Dendritic cell treated with granulocyte-macrophage colony-stimulating factor and Interleukin-4, amounts not matched to agents 40 ng/mL and 50 ng/mL, for 4 days (primary cell): ENCODE measurements at regions not wholly inside any gene's neighbourhood (a gene's known extent, or its start where the extent isn't known, plus 50 kb on each side); places are given as distances from the start of the nearest gene placed in this dataset.

Experiments
- H3K27ac Mint-ChIP-seq: one replicate; pipeline ENCODE4 v1.8.0; 2022; ENCODE audit warnings: mild to moderate bottlenecking, mixed read lengths
- H3K27me3 Mint-ChIP-seq: one replicate; pipeline ENCODE4 v1.8.0; 2022; ENCODE audit warnings: mild to moderate bottlenecking, mixed read lengths
- H3K36me3 Mint-ChIP-seq: one replicate; pipeline ENCODE4 v1.8.0; 2022; ENCODE audit warnings: low read depth, mixed read lengths
- H3K4me1 Mint-ChIP-seq: one replicate; pipeline ENCODE4 v1.8.0; 2022; ENCODE audit warnings: low read depth, mixed read lengths
- H3K4me3 Mint-ChIP-seq: one replicate; pipeline ENCODE4 v1.8.0; 2022; ENCODE audit warnings: mild to moderate bottlenecking, moderate library complexity, mixed read lengths
- H3K9me3 Mint-ChIP-seq: one replicate; pipeline ENCODE4 v1.8.0; 2022; ENCODE audit warnings: mixed read lengths
- intact Hi-C: fragments of 100-400 bp; cut with micrococcal nuclease; formaldehyde crosslinking; loops from one replicate; pipeline ENCODE4 v1.15.0; 2022

- intact Hi-C loops = no loop called here
- H3K27ac Mint-ChIP-seq = no peak overlapping the region
These were observed 158.3 kb downstream of the ENGASE start for GRCh38 chr17:79232957-79233356.

GRCh38 chr17:79231766-79232287 lies 157.2 kb downstream of the ENGASE start:
- Mint-ChIP-seq H3K9me3 (no peaks in the 10 kb centered on the region), H3K36me3 (no peaks in the 10 kb centered on the region), H3K4me1 (peaks cover 4% of the 10 kb centered on the region), H3K27ac (no peak overlapping the region), H3K4me3 (no peak overlapping the region), H3K27me3 (peaks cover 2% of the 10 kb centered on the region)
- intact Hi-C loops = no loop called here

More at GRCh38 chr17:79232957-79233356, 158.3 kb downstream of the ENGASE start:
- peaks cover 2% of the 10 kb centered on the region for H3K27me3 Mint-ChIP-seq
- H3K36me3 Mint-ChIP-seq = no peaks in the 10 kb centered on the region
- no peaks in the 10 kb centered on the region for H3K9me3 Mint-ChIP-seq
- H3K4me1 Mint-ChIP-seq = peaks cover 7% of the 10 kb centered on the region
- no peak overlapping the region for H3K4me3 Mint-ChIP-seq

- intact Hi-C loops = no loop called here
- peaks cover 2% of the 10 kb centered on the region for H3K27me3 Mint-ChIP-seq
- H3K4me1 Mint-ChIP-seq = no peaks in the 10 kb centered on the region
- H3K27ac Mint-ChIP-seq = no peak overlapping the region
- H3K9me3 Mint-ChIP-seq = no peaks in the 10 kb centered on the region
- no peak overlapping the region for H3K4me3 Mint-ChIP-seq
- no peaks in the 10 kb centered on the region for H3K36me3 Mint-ChIP-seq
These were observed 156.0 kb downstream of the ENGASE start for GRCh38 chr17:79230576-79230975.

- Mint-ChIP-seq H3K9me3 (no peaks in the 10 kb centered on the region), H3K27ac (no peak overlapping the region), H3K36me3 (no peaks in the 10 kb centered on the region), H3K4me3 (no peak overlapping the region), H3K27me3 (peaks cover 26% of the 10 kb centered on the region), H3K4me1 (no peaks in the 10 kb centered on the region)
- intact Hi-C loops = no loop called here
These were observed 151.4 kb downstream of the ENGASE start for GRCh38 chr17:79226037-79226436.

DNA sequence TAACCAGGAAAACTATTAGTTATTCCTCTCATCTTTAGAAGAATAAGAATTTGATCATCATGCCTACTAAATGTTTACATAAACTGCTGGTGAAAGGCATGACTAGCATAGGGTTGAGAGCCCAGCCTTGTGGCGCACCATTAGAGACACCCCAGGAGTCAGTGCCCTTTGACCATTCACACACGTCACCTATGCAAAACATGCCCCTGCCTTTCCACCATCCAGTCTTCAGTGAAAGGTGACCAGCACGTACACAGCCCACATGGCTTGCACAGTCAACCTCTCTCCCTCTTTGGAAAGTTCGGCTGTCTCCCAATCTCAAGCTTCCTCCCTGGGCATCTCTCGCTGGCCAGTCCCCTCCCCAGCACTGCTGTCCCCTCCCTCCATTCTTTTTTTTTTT lies 150.3 kb downstream of the ENGASE start:
- no peak overlapping the region for H3K27ac Mint-ChIP-seq
- H3K36me3 Mint-ChIP-seq = no peaks in the 10 kb centered on the region
- H3K4me1 Mint-ChIP-seq = no peaks in the 10 kb centered on the region
- intact Hi-C loops = no loop called here
- no peaks in the 10 kb centered on the region for H3K9me3 Mint-ChIP-seq
- no peak overlapping the region for H3K4me3 Mint-ChIP-seq
- H3K27me3 Mint-ChIP-seq = peaks cover 37% of the 10 kb centered on the region

GRCh38 chr17:79224476-79224875 lies 149.9 kb downstream of the ENGASE start:
- no peaks in the 10 kb centered on the region for H3K36me3 Mint-ChIP-seq
- H3K4me1 Mint-ChIP-seq = no peaks in the 10 kb centered on the region
- intact Hi-C loops = no loop called here
- H3K27me3 Mint-ChIP-seq = peaks cover 41% of the 10 kb centered on the region
- H3K27ac Mint-ChIP-seq = no peak overlapping the region
- H3K4me3 Mint-ChIP-seq = no peak overlapping the region
- H3K9me3 Mint-ChIP-seq = no peaks in the 10 kb centered on the region

- Mint-ChIP-seq H3K4me3 (no peak overlapping the region), H3K9me3 (no peaks in the 10 kb centered on the region), H3K36me3 (no peaks in the 10 kb centered on the region), H3K27ac (no peak overlapping the region), H3K4me1 (no peaks in the 10 kb centered on the region), H3K27me3 (peaks cover 46% of the 10 kb centered on the region)
- intact Hi-C loops = no loop called here
These were observed 149.3 kb downstream of the ENGASE start for GRCh38 chr17:79223953-79224352.

GRCh38 chr17:79223471-79223870 lies 148.8 kb downstream of the ENGASE start:
- Mint-ChIP-seq H3K4me1 (no peaks in the 10 kb centered on the region), H3K4me3 (no peak overlapping the region), H3K27me3 (peaks cover 49% of the 10 kb centered on the region), H3K27ac (no peak overlapping the region), H3K9me3 (no peaks in the 10 kb centered on the region), H3K36me3 (no peaks in the 10 kb centered on the region)
- intact Hi-C loops = no loop called here

DNA sequence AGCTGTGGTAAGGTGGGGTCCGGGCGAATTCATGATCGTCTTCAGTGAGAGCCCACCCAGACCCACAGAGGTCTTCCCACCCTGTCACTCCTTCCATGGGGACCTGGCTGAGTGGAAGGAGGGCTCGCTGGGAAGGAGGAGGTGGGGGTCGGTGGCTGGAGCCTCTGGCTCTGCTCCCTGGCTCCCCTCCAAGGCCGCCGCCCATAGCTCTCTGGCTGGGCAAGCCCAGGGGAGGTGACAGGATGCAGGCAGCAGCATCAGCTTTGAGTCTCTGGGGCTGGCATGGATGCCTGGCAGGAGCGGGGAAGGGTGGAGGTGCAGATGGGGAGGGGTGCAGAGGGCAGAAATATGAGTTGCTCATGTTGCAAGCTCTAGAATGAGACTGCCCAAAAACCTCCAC lies 147.0 kb downstream of the ENGASE start:
- Mint-ChIP-seq H3K4me1 (no peaks in the 10 kb centered on the region), H3K27me3 (peaks cover 49% of the 10 kb centered on the region), H3K36me3 (no peaks in the 10 kb centered on the region), H3K27ac (no peak overlapping the region), H3K4me3 (no peak overlapping the region), H3K9me3 (no peaks in the 10 kb centered on the region)
- intact Hi-C loops = no loop called here

DNA sequence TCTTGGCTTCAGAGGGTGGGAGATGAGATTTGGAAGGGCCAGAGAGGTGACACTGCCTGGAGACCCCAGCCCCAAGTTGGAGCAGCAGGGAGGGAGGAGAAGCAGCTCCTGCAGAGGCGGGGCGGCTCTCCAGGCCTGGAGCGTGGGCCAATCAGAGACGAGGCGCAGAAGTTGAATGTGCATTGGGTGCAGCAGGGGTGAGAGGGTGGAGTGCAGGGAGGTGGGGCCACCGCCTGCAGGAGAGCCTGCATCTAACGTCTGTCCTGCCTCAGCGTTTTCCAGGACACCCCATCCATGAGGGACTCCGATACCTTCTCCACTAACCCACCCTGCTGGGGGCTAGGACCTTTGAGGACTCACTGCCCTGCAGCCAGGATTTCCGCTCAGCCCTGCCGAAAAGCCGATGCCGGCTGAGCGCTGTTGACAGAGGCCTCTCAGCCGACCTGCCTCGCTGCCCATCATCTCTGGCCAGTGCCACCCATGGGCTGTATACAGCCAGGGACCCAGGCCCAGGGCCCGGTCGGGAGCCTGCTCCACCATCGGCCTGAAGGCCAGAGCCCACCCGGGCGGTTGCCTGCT lies 146.2 kb downstream of the ENGASE start:
- Mint-ChIP-seq H3K9me3 (no peaks in the 10 kb centered on the region), H3K4me3 (no peak overlapping the region), H3K27me3 (peaks cover 49% of the 10 kb centered on the region), H3K4me1 (no peaks in the 10 kb centered on the region), H3K27ac (no peak overlapping the region), H3K36me3 (no peaks in the 10 kb centered on the region)
- intact Hi-C loops = no loop called here

- Mint-ChIP-seq H3K27me3 (peaks cover 51% of the 10 kb centered on the region), H3K36me3 (no peaks in the 10 kb centered on the region)
These were observed 145.6 kb downstream of the ENGASE start for GRCh38 chr17:79220201-79220712.

GRCh38 chr17:79219208-79219935 lies 144.7 kb downstream of the ENGASE start:
- no peak overlapping the region for H3K27ac Mint-ChIP-seq
- H3K27me3 Mint-ChIP-seq = peaks cover 58% of the 10 kb centered on the region
- no peaks in the 10 kb centered on the region for H3K9me3 Mint-ChIP-seq
- H3K4me3 Mint-ChIP-seq = no peak overlapping the region
- no peaks in the 10 kb centered on the region for H3K36me3 Mint-ChIP-seq
- intact Hi-C loops = no loop called here
- no peaks in the 10 kb centered on the region for H3K4me1 Mint-ChIP-seq

More at GRCh38 chr17:79220201-79220712, 145.6 kb downstream of the ENGASE start:
- H3K4me3 Mint-ChIP-seq = no peak overlapping the region
- H3K4me1 Mint-ChIP-seq = no peaks in the 10 kb centered on the region
- no peak overlapping the region for H3K27ac Mint-ChIP-seq
- intact Hi-C loops = no loop called here
- H3K9me3 Mint-ChIP-seq = no peaks in the 10 kb centered on the region

DNA sequence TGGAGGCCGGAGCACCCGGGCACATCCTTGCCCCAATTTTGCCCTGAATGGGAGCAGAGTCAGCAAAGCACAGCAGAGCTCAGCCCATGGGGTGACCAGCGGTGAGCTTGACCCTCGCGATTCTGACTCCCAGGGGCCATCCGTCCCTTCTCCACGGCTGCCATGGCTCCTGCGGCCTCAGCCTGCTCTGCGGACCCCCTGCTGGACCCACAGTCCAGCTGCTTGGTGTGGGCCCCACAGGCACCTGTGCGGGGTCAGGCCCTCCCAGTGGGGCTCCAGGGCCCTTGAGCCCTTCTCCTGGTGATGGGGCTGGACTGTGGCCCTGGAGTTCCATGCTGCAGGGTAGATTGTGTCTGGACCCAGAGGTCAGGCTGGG lies 144.2 kb downstream of the ENGASE start:
- Mint-ChIP-seq H3K4me1 (no peaks in the 10 kb centered on the region), H3K4me3 (no peak overlapping the region), H3K36me3 (no peaks in the 10 kb centered on the region), H3K9me3 (no peaks in the 10 kb centered on the region), H3K27ac (no peak overlapping the region), H3K27me3 (peaks cover 62% of the 10 kb centered on the region)
- intact Hi-C loops = no loop called here

DNA sequence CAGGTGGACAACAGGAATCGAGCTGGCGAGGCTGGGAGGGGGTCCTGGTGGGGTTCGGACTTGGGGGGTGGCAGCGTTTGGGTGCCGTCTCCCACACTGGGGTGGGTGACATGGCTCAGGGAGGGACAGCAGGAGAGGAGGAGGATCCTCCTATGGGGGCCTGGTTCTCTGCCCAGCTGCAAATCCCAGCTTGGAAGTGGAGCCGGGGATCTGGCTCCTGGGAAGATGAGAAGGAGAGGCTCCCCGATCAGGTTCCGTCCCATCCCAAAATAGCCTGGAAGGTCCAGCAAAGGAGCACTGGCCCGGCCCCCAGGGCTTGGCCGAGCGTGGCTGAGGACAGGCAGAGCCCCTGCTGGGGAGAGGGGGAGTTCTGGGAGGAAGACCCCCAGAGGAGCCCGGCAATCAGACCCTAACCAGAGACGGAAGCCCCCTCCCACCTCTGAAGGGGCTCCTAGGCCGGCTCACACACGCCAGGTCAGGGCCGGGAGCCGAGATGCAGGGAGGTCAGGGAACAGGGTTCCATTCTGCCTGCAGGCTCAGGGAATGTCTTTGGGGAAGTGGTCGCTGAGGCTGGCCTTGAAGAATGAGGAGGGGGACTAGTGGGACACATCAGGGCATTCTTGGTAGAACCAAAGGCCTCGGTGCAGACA lies 143.7 kb downstream of the ENGASE start:
- Mint-ChIP-seq H3K27ac (no peak overlapping the region), H3K27me3 (peaks cover 62% of the 10 kb centered on the region), H3K4me3 (no peak overlapping the region), H3K9me3 (no peaks in the 10 kb centered on the region), H3K36me3 (no peaks in the 10 kb centered on the region), H3K4me1 (no peaks in the 10 kb centered on the region)
- intact Hi-C loops = no loop called here
